HepG2 (cell line): ENCODE measurements at regions not wholly inside any gene's neighbourhood (a gene's known extent, or its start where the extent isn't known, plus 50 kb on each side); places are given as distances from the start of the nearest gene placed in this dataset.

Experiments used
- ATAC-seq: fragments of 200-7000 bp; cut with Tn5 transposase; 3 replicates; pipeline ENCODE4 v1.9.1; 2020; ENCODE audit warnings: mild to moderate bottlenecking, moderate library complexity
- BruUV-seq: library from RNA; stranded (reverse); fragments of 400-500 nt; replicated peaks from 2 replicates; lab custom pipeline; 2021; lab: Mats Ljungman, UMichigan
- CTCF ChIA-PET: fragments of 300-600 bp; formaldehyde crosslinking; extraction: SDS; loops from one replicate; lab custom pipeline; 2021; ENCODE audit warnings: low total read pairs, inconsistent platforms, low intra/inter-chr PET ratio; lab: Yijun Ruan, JAX
- POLR2A ChIA-PET: fragments of 350-600 bp; sonication (Branson Sonifier 250); formaldehyde crosslinking; loops from one replicate; lab custom pipeline; 2020; ENCODE audit warnings: antibody characterized with exemption, inconsistent platforms; lab: Yijun Ruan, JAX
- DNase-seq: peaks from one replicate; pipeline ENCODE4 v3.0.0-alpha.2; 2015; ENCODE audit warnings: low spot score
- FAIRE-seq: peaks from 3 replicates; lab custom pipeline; 2011; peaks lifted over from hg19 to GRCh38; lab: Jason Lieb, UNC
- H2AFZ ChIP-seq: one replicate; pipeline ENCODE4 v1.6.1; 2011; ENCODE audit warnings: low read length, inconsistent platforms
- H3K27ac ChIP-seq: fragments of 300-600 bp; 3 replicates; pipeline ENCODE4 v1.8.0; 2011; ENCODE audit warnings: mixed run types, mild to moderate bottlenecking, mixed read lengths, low read length, inconsistent platforms; ENCODE audit not compliant: insufficient read depth; ENCODE audit errors: extremely low read length
- H3K27me3 ChIP-seq, 2 experiments: fragments of 200-600 bp in 1 of 2; 2 replicates in 1 of 2; 3 replicates in 1 of 2; pipeline versions ENCODE4 v1.6.0 to v1.8.0; 2011; ENCODE audit warnings: low read length in 2 of 2, mild to moderate bottlenecking in 2 of 2, moderate library complexity in 2 of 2, inconsistent platforms in 1 of 2; ENCODE audit not compliant: insufficient read depth in 2 of 2, control insufficient read depth in 1 of 2
- H3K36me3 ChIP-seq, 2 experiments: fragments of 200-600 bp in 1 of 2; replicated peaks in 1 of 2; 2 replicates in 1 of 2; 3 replicates in 1 of 2; pipeline versions ENCODE4 v1.5.1 to v1.8.0; 2011; ENCODE audit warnings: low read length in 2 of 2, inconsistent platforms in 1 of 2; ENCODE audit not compliant: insufficient read depth in 2 of 2, control insufficient read depth in 1 of 2
- H3K4me1 ChIP-seq: 2 replicates; pipeline ENCODE4 v1.5.1; 2012; ENCODE audit warnings: low read length, inconsistent platforms; ENCODE audit not compliant: insufficient read depth
- H3K4me2 ChIP-seq: 2 replicates; pipeline ENCODE4 v1.6.0; 2011; ENCODE audit warnings: low read depth, low read length, inconsistent platforms
- H3K4me3 ChIP-seq, 3 experiments: fragments of 200-600 bp in 1 of 3; sonication (generic), shearing (Covaris generic) in 1 of 3; replicated peaks in 1 of 3; 2 replicates each; pipeline ENCODE4 v1.5.1; 2011 to 2016; ENCODE audit warnings: low read length in 3 of 3, inconsistent platforms in 2 of 3, low read depth in 2 of 3, mild to moderate bottlenecking in 2 of 3, control low read depth in 1 of 3, mixed read lengths in 1 of 3; ENCODE audit not compliant: insufficient read depth in 1 of 3
- H3K79me2 ChIP-seq: one replicate; pipeline ENCODE4 v1.6.1; 2011; ENCODE audit warnings: low read length, inconsistent platforms; ENCODE audit not compliant: insufficient read depth
- H3K9ac ChIP-seq: 2 replicates; pipeline ENCODE4 v1.6.0; 2011; ENCODE audit warnings: mild to moderate bottlenecking, low read depth, low read length, inconsistent platforms; ENCODE audit not compliant: insufficient read depth
- H3K9me3 ChIP-seq: 2 replicates; pipeline ENCODE4 v1.5.1; 2012; ENCODE audit warnings: mild to moderate bottlenecking, low read length
- H4K20me1 ChIP-seq: 2 replicates; pipeline ENCODE4 v1.6.0; 2011; ENCODE audit warnings: inconsistent platforms, mild to moderate bottlenecking, low read length, moderate library complexity; ENCODE audit not compliant: insufficient read depth
- ARNT2 ChIP-seq: sonication (generic); formaldehyde crosslinking; IDR thresholded peaks from 2 replicates; pipeline ENCODE4 v1.8.0; 2022; ENCODE audit warnings: mild to moderate bottlenecking, low read depth, missing genetic modification reagents, moderate library complexity
- ARNTL ChIP-seq: sonication (generic); formaldehyde crosslinking; IDR thresholded peaks from 2 replicates; pipeline ENCODE4 v1.4.0; 2020; ENCODE audit warnings: mild to moderate bottlenecking, missing genetic modification reagents
- BRD4 ChIP-seq: sonication (generic); formaldehyde crosslinking; IDR thresholded peaks from 2 replicates; pipeline ENCODE4 v1.4.0; 2020; ENCODE audit warnings: missing genetic modification reagents
- CEBPG ChIP-seq: IDR thresholded peaks from 2 replicates; pipeline ENCODE4 v1.6.1; 2016
- CSRNP2 ChIP-seq: sonication (generic); formaldehyde crosslinking; conservative IDR thresholded peaks from 2 replicates; pipeline ENCODE4 v1.8.0; 2022; ENCODE audit warnings: low read depth, missing genetic modification reagents
- NPAS2 ChIP-seq: sonication (generic); formaldehyde crosslinking; IDR thresholded peaks from 2 replicates; pipeline ENCODE4 v1.8.0; 2022; ENCODE audit warnings: mild to moderate bottlenecking, missing genetic modification reagents, borderline replicate concordance
- SAP130 ChIP-seq: IDR thresholded peaks from 2 replicates; pipeline ENCODE4 v1.6.1; 2016; ENCODE audit warnings: low read depth
- STAT5B ChIP-seq: sonication (generic); formaldehyde crosslinking; IDR thresholded peaks from 2 replicates; pipeline ENCODE4 v1.4.0; 2020; ENCODE audit warnings: missing genetic modification reagents
- THYN1 ChIP-seq: sonication (generic); formaldehyde crosslinking; IDR thresholded peaks from 2 replicates; pipeline ENCODE4 v1.8.1; 2023; ENCODE audit warnings: low read depth, mild to moderate bottlenecking, moderate library complexity, missing genetic modification reagents, borderline replicate concordance
- ZFAT ChIP-seq: sonication (generic); formaldehyde crosslinking; conservative IDR thresholded peaks from 2 replicates; pipeline ENCODE4 v1.8.1; 2023; ENCODE audit warnings: missing genetic modification reagents, inconsistent platforms
- ZNF44 ChIP-seq: sonication (generic); formaldehyde crosslinking; IDR thresholded peaks from 2 replicates; pipeline ENCODE4 v1.5.1; 2020; ENCODE audit warnings: mild to moderate bottlenecking, missing genetic modification reagents
- ZNF547 ChIP-seq: sonication (generic); formaldehyde crosslinking; IDR thresholded peaks from 2 replicates; pipeline ENCODE4 v1.5.1; 2020; ENCODE audit warnings: mild to moderate bottlenecking, missing genetic modification reagents
- ZNF549 ChIP-seq: sonication (generic); formaldehyde crosslinking; IDR thresholded peaks from 2 replicates; pipeline ENCODE4 v1.5.0; 2020; ENCODE audit warnings: missing genetic modification reagents
- ZNF775 ChIP-seq: sonication (generic); formaldehyde crosslinking; IDR thresholded peaks from 2 replicates; pipeline ENCODE4 v1.4.0; 2020; ENCODE audit warnings: missing genetic modification reagents, mild to moderate bottlenecking, moderate library complexity, borderline replicate concordance
- ZNF816 ChIP-seq: sonication (generic); formaldehyde crosslinking; IDR thresholded peaks from 2 replicates; pipeline ENCODE4 v1.8.0; 2022; ENCODE audit warnings: missing genetic modification reagents, mild to moderate bottlenecking, borderline replicate concordance
- ZNF891 ChIP-seq: sonication (generic); formaldehyde crosslinking; IDR thresholded peaks from 2 replicates; pipeline ENCODE4 v1.5.0; 2020; ENCODE audit warnings: mild to moderate bottlenecking, missing genetic modification reagents
- WGBS: methylation state at CpG from one replicate; pipeline ENCODE4 v1.1.6; 2017; ENCODE audit warnings: low lambda C conversion rate; 5-methylcytosine and 5-hydroxymethylcytosine counted together
- in situ Hi-C: cut with HindIII; loops from 2 replicates; pipeline ENCODE4 v1.10.0; 2017; ENCODE audit warnings: low pct_unique_long_range_greater_than_20kb; ENCODE audit not compliant: extremely low pct_ligation_motif_present
- intact Hi-C: fragments of 100-400 bp; cut with micrococcal nuclease; formaldehyde crosslinking; loops from one replicate; pipeline ENCODE4 v1.10.0; 2022; ENCODE audit not compliant: unreplicated experiment
- TF ChIP-seq, protein P1 (sequence below): sonication (generic); formaldehyde crosslinking; IDR thresholded peaks from 2 replicates; pipeline ENCODE4 v1.5.0; 2020; ENCODE audit warnings: missing genetic modification reagents, mild to moderate bottlenecking, borderline replicate concordance
- TF ChIP-seq, protein P2 (sequence below): sonication (generic); formaldehyde crosslinking; IDR thresholded peaks from 2 replicates; pipeline ENCODE4 v1.8.1; 2023; ENCODE audit warnings: mild to moderate bottlenecking, moderate library complexity, missing genetic modification reagents

DNA sequence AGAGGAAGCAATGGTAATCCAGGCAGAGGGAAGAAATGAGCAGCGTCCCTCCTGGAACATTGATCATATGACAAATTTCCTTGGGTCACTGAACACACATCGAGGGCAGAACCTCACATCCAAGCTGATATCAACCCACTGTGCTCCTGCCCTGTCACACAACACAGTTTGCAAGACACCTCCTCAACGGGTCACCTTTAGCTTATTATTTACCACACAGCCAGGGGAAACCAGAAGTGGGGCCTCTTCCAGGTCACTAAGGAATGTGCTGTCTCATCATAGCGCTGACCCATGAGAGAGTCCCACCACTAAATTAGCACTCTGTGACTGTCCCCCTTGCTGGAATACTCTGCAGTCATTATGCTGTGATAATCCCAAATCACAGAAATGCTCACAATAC is 69.7 kb upstream of the PPP1R3C start:
- intact Hi-C loops, result no loop called here
- POLR2A ChIA-PET, result no interaction called here

GRCh38 chr10:91700788-91701444 is 68.0 kb upstream of the PPP1R3C start:
- intact Hi-C loops, result no loop called here
- Histone ChIP-seq H3K9me3 (no peaks in the 10 kb centered on the region), H3K9ac (no peak overlapping the region), H3K79me2 (no peaks in the 10 kb centered on the region), H3K27ac (no peak overlapping the region), H3K36me3 (no peaks in the 10 kb centered on the region), H3K4me1 (peaks cover 14% of the 10 kb centered on the region), H3K4me2 (no peak overlapping the region), H3K27me3 (peaks cover 0 to 5% of the 10 kb centered on the region in 2 experiments; a peak in 2 of 5 replicates), H4K20me1 (no peaks in the 10 kb centered on the region), H3K4me3 (no peak overlapping the region), H2AFZ (no peak overlapping the region)
- in situ Hi-C loops, result no loop called here
- DNase-seq (no peak), ATAC-seq (no peak), FAIRE-seq (no peak)
- 49% methylated on average over 5 of the region's 5 CpGs for WGBS
- CTCF ChIA-PET, result no interaction called here
- POLR2A ChIA-PET, result no interaction called here
- BruUV-seq, result no TSS peak
- no peak for TF ChIP-seq ZNF44 (CRISPR knock-in tag)
- no peak for TF ChIP-seq ZNF816 (CRISPR knock-in tag)
- TF ChIP-seq, protein P1, sequence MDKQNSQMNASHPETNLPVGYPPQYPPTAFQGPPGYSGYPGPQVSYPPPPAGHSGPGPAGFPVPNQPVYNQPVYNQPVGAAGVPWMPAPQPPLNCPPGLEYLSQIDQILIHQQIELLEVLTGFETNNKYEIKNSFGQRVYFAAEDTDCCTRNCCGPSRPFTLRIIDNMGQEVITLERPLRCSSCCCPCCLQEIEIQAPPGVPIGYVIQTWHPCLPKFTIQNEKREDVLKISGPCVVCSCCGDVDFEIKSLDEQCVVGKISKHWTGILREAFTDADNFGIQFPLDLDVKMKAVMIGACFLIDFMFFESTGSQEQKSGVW (CRISPR knock-in tag), result no peak
- TF ChIP-seq, protein P2, sequence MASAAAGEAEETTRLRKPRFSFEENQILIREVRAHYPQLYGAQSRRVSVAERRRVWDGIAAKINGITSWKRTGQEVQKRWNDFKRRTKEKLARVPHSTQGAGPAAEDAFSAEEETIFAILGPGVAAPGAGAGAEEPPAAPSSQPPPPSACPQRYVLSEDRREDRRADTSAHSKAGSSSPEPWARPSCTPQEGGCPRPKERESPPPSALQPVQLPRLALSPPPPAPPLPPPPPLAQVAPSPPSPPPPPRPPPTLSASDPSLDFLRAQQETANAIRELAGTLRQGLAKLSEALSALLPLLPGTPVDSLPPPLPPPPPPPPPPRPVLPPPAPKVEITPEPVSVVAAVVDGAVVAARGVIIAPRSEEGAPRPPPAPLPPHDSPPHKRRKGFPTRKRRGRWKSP (CRISPR knock-in tag), result no peak
- TF ChIP-seq STAT5B (CRISPR knock-in tag), result no peak
- TF ChIP-seq ZNF549 (CRISPR knock-in tag), result no peak
- TF ChIP-seq ZNF775 (CRISPR knock-in tag), result no peak
- no peak for TF ChIP-seq CSRNP2 (CRISPR knock-in tag)
- no peak for TF ChIP-seq BRD4 (CRISPR knock-in tag)
- no peak for TF ChIP-seq SAP130 (CRISPR knock-in tag)
- TF ChIP-seq ZFAT, result no peak
- TF ChIP-seq CEBPG (CRISPR knock-in tag), result no peak
- TF ChIP-seq THYN1 (CRISPR knock-in tag), result no peak
- no peak for TF ChIP-seq ZNF547 (CRISPR knock-in tag)
- TF ChIP-seq ZNF891 (CRISPR knock-in tag), result no peak
- no peak for TF ChIP-seq NPAS2 (CRISPR knock-in tag)

More for the DNA sequence above, 69.7 kb upstream of the PPP1R3C start:
- Histone ChIP-seq H3K4me3 (no peak overlapping the region), H3K9ac (no peak overlapping the region), H3K79me2 (no peaks in the 10 kb centered on the region), H4K20me1 (no peaks in the 10 kb centered on the region), H3K27ac (no peak overlapping the region), H3K9me3 (no peaks in the 10 kb centered on the region), H3K27me3 (peaks cover 0 to 5% of the 10 kb centered on the region in 2 experiments; a peak in 2 of 5 replicates), H3K4me2 (no peak overlapping the region), H2AFZ (no peak overlapping the region), H3K4me1 (peaks cover 29% of the 10 kb centered on the region), H3K36me3 (no peaks in the 10 kb centered on the region)
- CTCF ChIA-PET, result no interaction called here
- 0% methylated on average over 4 of the region's 4 CpGs for WGBS
- in situ Hi-C loops, result no loop called here
- no peak for FAIRE-seq
- no peak for TF ChIP-seq ARNTL
- TF ChIP-seq ARNT2 (CRISPR knock-in tag), result no peak
- ATAC-seq, result no peak; the same call in 2 of the 3 replicates
- BruUV-seq, result no TSS peak
- no peak for DNase-seq
